Neural cell (in vitro differentiated cells): ENCODE measurements at regions not wholly inside any gene's neighbourhood (a gene's known extent, or its start where the extent isn't known, plus 50 kb on each side); places are given as distances from the start of the nearest gene placed in this dataset.

ENCODE experiments used
- EP300 ChIP-seq: fragments of 450-650 bp; conservative IDR thresholded peaks from 2 replicates; pipeline ENCODE4 v1.6.1; 2014; ENCODE audit warnings: antibody characterized with exemption, mild to moderate bottlenecking, moderate library complexity; ENCODE audit not compliant: poor library complexity, severe bottlenecking
- POLR2AphosphoS5 ChIP-seq: IDR thresholded peaks from 2 replicates; pipeline ENCODE4 v1.6.1; 2012
- TF ChIP-seq, protein P1 (sequence below): fragments of 450-650 bp; IDR thresholded peaks from 2 replicates; pipeline ENCODE4 v1.5.1; 2014; ENCODE audit warnings: antibody characterized with exemption, mild to moderate bottlenecking, moderate library complexity; ENCODE audit not compliant: poor library complexity, severe bottlenecking

DNA sequence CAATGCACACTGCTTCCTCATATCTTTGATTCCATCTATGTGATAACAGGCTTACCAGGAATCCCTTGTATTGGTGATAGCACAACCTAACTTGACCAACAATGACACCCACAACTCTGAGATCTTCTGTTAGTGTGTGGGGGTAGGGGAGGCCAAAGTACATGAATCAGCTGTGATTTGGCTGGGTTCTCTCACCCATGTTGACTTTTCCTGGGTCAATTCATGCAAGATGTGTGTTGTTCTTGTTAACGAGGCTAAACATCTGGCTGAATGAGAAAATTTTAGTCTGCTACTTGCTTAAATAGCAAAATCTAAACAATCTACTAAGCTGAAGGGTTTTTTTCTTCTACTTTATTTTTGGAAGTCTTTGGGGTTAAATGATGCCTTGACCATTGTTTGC is 341.2 kb upstream of the SLC14A2 start:
- TF ChIP-seq EP300 (no peak), POLR2AphosphoS5 (no peak)
- TF ChIP-seq, protein P1, sequence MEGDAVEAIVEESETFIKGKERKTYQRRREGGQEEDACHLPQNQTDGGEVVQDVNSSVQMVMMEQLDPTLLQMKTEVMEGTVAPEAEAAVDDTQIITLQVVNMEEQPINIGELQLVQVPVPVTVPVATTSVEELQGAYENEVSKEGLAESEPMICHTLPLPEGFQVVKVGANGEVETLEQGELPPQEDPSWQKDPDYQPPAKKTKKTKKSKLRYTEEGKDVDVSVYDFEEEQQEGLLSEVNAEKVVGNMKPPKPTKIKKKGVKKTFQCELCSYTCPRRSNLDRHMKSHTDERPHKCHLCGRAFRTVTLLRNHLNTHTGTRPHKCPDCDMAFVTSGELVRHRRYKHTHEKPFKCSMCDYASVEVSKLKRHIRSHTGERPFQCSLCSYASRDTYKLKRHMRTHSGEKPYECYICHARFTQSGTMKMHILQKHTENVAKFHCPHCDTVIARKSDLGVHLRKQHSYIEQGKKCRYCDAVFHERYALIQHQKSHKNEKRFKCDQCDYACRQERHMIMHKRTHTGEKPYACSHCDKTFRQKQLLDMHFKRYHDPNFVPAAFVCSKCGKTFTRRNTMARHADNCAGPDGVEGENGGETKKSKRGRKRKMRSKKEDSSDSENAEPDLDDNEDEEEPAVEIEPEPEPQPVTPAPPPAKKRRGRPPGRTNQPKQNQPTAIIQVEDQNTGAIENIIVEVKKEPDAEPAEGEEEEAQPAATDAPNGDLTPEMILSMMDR = no peak
